HG03025 (cell line): ENCODE measurements at regions not wholly inside any gene's neighbourhood (a gene's known extent, or its start where the extent isn't known, plus 50 kb on each side); places are given as distances from the start of the nearest gene placed in this dataset.

Experiments used
- ATAC-seq: cut with Tn5 transposase; IDR thresholded peaks from one replicate; pipeline ENCODE4 v1.9.1; 2021; ENCODE audit warnings: mild to moderate bottlenecking, moderate library complexity; ENCODE audit not compliant: unreplicated experiment, low FRiP score

DNA sequence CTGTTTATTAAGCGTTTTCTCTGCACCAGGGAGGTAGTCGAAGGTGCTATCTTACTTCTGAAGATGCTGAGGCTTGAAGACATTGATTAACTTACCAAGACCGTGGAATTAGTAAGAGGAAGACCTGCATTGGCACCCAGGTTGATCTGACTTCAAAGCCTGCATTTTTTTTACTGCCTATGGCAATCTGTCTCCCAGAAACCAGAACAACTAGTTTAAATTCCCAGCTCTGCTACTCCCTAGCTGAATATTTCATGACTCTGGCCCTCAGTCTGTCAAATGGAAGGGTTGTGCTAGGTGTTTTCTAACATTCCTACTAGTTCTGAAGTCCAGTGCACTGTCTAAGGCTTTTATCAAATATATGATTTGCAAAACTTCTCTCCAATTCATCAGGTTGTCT, 52.0 kb upstream of the GRAMD1B start:
- no peak for ATAC-seq

DNA sequence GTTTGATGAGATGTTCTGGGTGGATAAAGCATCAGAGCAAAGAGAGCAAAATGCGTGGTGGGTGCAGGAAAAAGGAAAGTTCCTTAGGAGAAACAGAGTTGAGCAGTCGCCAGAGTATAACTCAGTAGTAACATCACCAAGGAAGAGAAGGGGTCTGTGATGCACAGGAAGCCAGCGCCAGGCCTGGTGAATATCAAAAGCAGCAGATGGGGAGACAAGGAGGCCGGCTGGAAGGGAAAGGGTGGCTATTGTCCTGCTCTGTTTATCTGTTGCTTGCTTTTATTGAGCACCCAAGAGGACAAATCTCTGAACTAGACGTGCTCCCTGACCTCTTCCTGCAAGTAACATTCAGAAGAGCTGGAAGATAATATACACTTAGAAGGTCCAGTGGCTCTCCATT, 52.7 kb upstream of the GRAMD1B start:
- ATAC-seq, result no peak

DNA sequence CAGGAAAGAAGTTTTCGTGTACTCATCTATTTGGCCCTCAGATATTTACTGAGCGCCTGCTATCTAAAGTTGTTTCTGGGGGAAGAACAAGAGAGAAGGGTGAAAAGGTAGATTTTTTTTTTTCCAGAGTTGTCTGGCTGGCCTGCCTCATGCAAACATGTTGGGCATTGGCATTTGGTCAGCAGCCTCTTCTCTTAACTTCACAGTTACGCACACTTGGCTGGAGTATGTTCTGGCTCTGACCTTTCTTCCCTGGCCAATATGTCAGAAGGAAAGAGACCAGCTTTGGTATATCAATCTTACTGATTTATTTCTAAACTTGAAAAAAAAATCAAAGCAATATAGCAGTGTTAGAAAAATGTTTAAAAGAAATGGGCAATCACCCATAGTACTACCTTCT, 54.2 kb upstream of the GRAMD1B start:
- no peak for ATAC-seq

DNA sequence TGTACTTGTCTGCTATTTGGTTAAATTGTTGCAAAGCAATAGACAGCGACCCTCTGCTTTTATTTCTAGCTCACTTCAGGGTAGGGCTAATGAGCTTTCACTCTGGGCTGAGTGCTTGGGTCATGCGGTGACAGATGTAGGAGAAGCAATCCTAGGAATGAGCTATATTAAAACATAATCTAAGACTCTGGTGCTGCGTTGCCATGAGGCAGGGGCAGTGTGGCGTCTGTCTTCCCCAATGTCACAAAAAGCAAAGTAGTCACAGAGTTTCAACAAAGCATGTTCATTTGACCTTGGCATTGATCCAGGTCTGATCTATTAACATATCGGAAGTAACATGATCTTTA, 55.5 kb upstream of the GRAMD1B start:
- ATAC-seq, result no peak

DNA sequence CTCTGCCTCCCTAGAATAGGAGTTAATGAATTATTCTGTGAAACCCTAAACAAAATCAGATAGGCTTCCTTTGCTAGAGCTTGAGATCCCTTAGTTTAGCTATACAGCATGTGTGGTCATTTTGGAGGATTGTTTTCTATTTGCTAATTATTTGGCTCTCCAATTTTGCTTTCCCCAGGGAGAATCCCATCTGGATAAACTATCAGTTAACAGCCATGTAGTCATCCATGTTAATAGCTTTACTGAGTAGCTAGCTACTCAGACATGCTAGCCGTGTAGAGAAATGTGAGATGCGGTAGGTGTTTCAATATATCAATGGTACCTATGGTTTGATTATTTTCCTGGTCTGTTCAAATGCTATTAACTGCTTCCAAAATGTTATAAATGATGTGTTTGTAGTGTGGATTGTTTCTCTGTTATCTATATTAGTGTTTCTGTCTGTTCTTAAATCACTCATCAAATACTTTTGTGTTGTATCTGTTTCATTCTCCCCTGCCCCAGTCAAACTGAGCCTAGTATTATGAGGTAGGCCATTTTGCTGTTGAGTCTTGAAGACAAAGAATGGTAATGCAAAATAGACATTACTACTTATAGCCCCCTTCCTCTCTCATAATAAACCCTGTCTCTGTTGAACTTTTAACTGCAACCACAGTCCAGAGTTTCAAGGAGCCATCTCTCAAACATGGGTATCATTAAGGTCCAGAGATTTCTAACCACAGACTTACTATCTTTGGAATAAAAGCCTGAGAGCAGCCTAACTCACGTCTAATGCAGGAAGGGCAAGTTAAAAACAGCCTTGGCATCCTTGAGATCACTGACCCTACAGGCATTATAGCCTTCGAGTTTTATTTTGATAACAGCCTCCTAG, 56.1 kb upstream of the GRAMD1B start:
- ATAC-seq, result no peak

DNA sequence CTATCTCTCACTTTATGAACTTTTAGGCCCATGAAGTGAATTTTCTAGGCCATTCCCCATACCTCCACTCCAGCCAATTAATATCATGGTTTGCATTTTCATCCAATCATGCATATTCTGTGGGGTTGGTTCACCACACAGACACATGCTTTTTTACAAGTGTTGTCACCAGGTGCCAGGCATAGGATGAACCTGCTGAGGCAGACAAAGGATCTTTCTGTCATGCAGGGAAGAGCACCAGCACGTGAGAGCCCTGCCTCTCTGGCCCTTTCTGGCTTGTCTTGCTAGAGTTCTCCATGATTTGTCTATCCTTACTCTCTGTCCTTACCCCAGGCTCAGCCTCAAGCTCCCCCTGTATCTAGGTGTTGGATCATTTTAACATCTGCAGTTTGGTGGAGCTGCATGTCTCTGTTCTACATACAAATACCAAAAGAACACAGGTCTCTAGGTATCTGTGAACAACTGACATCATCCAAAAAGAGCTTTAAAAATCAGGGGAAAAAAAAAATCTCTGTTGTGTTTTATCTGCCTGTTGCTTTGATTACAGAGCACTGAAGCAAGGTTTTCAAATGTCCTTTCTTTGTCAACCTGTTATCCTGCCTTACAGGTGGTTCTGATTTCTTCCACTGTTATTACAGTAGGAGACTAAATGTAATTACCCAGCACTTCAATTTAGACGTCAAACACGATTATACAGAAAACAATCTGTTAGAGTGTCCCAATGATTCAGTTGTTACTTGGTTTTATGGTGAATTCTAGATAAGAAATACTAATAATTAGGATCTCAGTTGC, 58.4 kb upstream of the GRAMD1B start:
- no peak for ATAC-seq

DNA sequence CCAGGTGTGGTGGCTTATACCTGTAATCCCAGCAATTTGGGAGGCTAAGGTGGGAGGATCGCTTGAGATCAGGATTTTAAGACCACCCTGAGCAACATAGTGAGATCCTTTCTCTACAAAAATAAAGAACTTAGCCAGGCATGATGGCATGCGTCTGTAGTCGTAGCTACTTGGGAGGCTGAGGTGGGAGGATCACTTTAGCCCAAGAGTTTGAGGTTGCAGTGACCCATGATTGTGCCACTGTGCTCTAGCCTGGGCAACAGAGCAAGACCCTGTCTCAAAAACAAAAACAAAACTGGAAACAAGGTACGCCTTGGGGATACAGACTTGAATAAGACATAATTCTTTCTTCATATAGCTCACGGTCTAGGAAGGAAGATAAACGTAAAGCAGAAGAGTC, 63.1 kb upstream of the GRAMD1B start:
- no peak for ATAC-seq

DNA sequence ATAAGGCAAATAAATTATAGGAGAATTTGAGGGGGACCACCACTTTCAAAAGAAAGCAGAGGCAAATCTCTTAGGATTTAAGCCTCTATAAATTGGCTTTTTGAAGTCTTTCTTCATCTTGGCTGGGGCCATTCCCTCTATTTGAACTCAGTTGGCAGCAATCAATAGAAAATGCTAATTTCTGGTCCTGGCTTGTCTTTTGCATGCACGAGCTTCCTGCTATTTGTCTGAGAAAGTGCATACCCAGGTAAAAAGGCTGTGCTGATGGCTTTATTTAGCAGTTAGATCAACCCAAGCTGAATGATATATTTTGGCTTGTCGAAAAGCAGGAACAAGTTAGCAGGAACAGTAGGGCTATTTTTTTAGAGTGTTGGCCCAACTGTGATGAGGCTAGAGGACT, 64.1 kb upstream of the GRAMD1B start:
- ATAC-seq, result no peak

DNA sequence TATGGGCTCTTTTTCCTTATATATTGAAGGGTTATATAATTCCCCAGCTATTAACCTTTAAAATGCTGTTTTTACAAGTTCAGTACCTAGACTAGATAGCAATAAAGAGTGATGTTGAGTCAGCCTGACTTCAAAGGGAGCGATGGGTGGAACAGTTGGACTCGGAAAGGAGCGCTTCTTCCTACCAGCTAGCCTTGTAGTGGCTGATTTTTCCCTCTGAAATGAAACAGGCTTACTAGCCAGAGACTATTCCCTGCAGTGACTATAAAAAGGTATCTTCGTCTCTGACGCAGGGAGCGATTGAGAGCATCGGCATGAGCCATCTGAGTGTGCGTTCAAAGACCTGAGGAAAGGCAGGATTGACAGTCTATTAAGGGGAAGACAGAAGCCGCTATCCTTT, 66.0 kb upstream of the GRAMD1B start:
- ATAC-seq, result no peak

DNA sequence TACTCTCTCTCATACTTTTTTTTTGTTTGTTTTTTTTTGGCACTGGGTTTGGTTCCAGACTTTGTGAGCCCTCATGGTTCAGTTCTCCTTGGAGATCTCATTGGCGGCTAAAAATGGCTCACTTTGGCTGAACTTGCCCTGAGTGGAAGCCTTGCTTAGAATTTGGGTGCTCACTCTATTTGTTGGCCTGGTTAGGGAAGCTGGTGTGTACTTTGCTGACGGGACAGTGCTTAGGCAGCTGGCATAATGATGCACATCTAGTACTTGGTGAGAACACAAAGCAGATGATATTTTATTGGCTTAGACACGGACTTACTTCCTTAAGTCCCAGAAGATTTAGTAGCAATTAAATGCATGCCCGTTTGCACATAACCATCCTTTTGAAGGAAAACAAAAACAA, 66.5 kb upstream of the GRAMD1B start:
- no peak for ATAC-seq

DNA sequence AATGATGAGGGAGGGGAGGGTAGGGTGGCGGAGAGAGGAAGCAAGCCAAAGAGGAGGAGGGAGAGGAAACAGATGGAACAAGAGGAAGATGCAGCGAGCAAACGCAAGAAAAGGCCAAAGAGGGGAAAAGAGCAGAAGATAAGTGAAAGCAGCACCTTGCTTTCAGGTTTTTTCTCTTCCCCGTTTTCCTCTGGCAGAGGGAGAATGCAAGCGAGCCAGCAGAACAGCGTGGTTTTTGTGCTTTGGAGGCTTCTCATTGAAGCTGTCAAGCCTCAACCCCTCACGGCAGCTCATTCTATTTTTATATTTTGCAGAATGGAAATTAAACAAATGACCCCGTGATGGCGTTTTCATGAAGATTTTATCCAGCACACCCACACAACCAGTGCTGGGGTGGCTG, 67.1 kb upstream of the GRAMD1B start:
- no peak for ATAC-seq

DNA sequence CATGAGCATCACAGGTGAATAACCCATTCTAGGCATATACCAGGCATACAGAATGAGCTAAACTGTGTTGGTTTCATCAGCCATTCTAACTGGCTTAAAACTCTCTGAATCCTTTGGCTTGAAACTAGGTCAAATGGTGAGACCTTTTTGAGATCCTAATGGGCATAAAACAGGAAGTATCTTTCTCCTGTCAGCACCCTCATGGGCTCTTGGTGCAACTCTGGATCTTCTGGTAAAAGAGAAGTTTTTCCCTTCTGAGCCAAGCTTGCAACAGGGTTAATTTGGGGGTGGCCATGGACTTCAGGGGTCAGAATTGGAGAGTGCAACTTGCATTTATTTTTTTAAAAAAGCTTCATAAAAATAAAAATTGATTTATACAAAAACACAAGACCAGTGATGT, 67.9 kb upstream of the GRAMD1B start:
- no peak for ATAC-seq

DNA sequence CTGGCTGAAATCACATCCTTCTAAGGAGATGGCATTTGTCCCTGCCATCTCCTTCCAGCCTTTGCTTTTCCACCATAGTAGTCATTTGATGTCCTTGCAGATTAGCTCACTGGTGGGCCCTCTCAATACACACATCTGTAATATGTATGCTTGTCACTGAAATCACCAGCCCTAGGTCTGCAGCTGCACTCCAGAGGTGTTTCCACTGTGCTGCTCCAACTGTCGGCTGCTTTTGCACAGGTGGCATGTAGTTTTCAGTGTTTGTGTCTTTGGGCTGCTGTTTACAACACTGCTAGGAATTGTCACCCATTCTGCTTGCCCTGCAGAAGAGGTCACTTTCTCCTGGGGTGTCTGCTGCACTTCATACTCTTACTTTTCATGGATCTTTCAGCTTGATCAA, 69.0 kb upstream of the GRAMD1B start:
- no peak for ATAC-seq

DNA sequence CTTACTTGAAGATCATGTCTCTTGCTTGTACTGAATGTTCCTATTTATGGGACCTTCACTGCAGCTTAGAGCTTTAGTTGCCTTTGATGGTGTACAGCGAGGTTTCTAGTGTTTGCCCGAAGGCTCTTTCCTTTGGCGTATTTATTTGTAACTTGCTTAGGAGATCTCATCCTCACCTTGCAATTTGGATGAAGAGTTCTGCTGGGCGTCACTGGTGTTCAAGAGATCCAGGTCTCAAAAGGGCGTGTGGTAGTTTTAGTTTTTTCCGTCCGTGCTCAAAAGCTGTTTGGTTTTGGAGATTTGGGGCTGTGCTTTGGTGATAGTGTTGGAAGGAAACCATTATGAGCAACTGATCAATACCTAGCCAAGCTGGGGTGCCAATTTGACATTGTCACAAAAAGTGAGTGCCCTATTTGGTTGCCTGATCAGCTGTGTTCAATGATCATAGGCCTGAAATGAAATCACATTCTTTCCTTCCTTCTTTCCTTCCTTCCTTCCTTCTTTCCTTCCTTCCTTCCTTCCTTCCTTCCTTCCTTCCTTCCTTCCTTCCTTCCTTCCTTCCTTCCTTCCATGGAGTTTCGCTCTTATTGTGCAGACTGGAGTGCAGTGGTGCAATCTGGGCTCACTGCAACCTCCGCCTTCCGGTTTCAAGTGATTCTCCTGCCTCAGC, 69.7 kb upstream of the GRAMD1B start:
- ATAC-seq, result no peak

DNA sequence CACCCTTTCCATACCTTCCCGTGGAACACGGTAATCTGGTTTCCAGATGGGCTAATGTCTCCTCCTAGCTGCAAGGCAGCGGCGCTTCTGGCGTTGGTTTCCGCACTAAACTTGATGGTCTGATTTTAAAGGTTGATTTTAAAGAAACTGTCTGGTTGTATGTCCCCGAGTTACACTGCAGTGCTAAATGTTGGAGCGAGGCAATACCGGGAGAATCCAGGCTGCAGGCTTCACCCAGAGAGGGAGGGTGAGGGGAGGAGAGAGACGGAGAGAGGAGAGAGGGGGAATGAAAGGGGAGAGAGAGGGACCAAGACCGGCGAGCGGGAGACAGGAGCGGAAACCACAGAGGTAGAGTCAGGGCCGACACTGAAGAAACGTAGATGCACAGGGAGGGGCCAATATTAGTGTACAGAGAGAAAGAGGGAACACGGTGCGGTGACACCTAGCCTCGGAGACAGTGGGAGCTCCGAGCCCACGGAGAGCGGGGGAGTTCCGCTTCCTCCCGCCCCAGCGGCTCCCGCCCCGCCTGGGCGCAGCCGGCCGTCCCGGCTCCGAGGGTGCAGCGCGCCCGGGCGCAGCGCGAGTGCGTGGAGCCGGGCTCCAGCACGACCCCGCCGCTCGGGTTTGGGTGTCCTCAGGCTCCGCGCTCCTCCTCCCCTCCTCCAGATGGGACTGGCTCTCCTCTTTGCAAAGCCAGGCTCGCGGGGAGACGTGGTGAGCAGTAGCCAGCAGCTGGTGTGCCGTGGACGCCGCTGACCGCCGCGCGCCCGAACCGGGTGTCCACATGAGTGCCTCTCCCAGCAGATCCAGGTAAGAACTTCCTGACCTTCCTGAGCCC, 71.9 kb upstream of the GRAMD1B start:
- no peak for ATAC-seq

DNA sequence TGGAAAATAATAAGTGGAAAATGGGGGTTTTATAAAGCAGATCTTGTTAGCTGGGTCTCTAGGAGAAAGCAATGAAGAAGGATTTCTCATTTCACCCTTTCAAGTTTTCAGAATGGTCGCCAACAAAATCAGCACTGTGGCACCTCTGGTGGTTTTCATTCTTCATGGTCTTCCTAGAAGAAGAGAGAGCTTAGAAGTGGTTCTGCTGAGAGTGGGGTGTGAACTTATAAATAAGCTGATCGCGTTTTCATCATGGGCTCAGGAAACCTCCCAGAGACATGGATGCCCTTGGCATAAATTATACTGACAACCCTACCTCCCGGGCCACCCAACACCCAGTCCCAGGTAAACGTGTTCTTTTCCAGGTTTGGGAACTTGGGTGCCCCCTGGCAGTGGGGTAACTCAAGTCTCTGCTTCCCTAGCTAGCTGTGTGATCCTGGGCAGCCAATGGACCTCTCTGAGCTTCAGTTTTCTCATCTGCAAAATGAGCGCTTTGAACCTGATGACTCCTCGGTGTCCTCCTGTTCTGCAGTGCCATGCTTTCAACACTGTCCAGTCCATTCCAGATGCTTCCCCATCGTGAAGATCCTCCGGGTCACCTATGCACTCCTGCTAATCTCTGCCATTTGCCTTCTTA, 72.6 kb upstream of the GRAMD1B start:
- ATAC-seq, result no peak

DNA sequence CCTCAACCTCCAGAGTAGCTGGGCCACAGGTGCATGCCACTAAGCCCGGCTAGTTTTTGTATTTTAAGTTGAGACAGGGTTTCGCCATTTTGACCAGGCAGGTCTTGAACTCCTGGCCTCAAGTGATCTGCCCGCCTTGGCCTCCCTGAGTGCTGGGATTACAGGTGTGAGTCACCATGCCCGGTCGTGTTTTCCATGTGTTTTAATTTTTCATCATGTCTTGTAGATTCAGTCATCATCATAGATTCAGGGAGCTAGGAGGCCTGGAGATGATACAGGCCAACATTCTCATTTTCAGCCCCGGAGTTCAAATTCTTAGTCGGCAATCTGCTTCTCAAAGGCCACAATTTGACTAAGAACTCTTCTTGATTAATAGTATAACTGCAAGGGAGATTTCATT, 73.5 kb upstream of the GRAMD1B start:
- ATAC-seq, result no peak

DNA sequence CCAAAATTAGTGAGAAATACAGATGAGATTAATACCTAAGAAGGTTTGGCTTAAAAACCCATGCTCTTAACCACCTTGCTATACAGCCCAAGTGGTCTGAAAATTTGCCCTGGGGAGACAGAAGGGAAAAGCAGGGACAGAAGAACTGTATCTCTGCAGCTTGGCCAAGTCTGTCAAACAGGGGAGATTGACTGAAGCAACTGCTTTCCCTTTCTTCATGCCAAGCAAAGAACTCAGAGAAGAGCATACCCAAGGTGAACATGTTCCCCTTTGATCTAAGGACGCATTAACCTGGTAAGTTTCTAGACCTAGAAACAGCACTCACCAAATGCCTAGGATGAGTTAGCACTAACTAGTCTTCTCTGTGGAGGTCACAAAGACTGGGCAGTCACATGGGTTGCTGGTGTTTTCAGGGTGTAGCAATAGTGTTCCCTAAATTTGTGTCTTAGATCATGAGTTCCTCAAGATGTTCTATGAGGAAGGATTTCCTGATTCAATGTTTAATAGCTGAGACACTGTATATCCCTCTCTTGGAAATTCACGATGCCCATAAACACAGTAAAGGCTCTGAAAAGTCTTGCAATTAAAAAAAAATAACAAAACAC, 75.6 kb upstream of the GRAMD1B start:
- ATAC-seq, result no peak

DNA sequence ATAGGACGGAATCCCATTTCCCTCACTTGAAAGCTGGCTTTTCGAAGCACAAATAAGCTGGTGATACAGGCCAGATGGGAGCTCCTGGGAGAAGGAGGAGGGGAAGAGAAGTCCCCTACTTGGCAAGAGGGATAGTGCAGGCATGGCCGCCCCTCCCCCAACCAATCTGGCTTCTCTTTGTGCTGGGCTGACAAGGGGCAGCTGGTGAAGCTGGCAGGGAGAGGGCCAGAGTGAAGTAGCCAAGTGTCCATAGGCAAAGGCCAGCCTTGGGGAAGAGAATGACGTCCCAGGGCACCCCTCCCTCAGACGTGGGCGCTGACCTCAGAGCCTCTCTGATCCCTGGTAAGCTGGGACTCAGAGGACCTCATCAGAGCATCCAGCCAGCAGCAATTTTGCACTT, 78.7 kb upstream of the GRAMD1B start:
- no peak for ATAC-seq

DNA sequence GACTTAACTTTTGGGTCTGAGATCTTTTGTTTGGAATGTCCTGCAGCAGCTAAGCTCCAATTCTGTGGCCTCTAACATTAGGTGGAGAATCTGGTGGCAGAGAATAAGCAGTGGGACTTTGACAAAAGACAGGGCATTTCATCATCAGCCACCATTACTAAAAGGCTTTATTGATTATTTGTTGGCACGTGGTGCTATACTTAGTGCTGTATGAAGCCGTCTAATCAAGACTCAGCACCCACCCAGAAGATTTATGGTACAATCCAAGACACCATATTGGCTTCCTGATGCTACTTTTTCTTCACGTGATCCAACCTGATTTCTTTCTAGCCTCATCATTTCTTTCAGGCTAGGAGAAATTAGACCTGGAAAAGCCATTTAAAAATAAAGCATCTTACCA, 80.7 kb upstream of the GRAMD1B start:
- ATAC-seq, result no peak
